ENCODE measurements at regions not wholly inside any gene's neighbourhood (a gene's known extent, or its start where the extent isn't known, plus 50 kb on each side); places are given as distances from the start of the nearest gene placed in this dataset.

GRCh38 chr18:78499586-78499985, 480.0 kb upstream of the SALL3 start:
- Histone ChIP-seq H3K9me3 (no peaks in the 10 kb centered on the region), H3K27ac (no peak overlapping the region), H3K36me3 (no peaks in the 10 kb centered on the region), H3K4me3 (no peak overlapping the region), H3K27me3 (no peaks in the 10 kb centered on the region), H3K4me1 (no peaks in the 10 kb centered on the region)
- intact Hi-C loops (cut with DNase I; ENCODE audit: low total_unique reads) = no loop called here
- in situ Hi-C loops (cut with MboI; ENCODE audit: low pct_ligation_motif_present in 1 of 4, low pct_unique_long_range_greater_than_20kb in 1 of 4, low sequenced_read_pairs in 3 of 4) = no loop called here
- WGBS, 2 donors (ENCODE audit: low coverage in 1 of 2) = 85 to 89% methylated on average over 2 to 15 of the region's 15 CpGs
- no peak for TF ChIP-seq EP300 (IDR thresholded peaks at IDR 0.05; ENCODE audit: low read depth)
- no peak for TF ChIP-seq CTCF (IDR thresholded peaks at IDR 0.05)
- TF ChIP-seq POLR2AphosphoS5 (IDR thresholded peaks at IDR 0.05) = no peak
- TF ChIP-seq POLR2A (IDR thresholded peaks at IDR 0.05) = no peak
- DNase-seq = no peak

GRCh38 chr18:78501251-78501650, 478.4 kb upstream of the SALL3 start:
- H3K4me1 ChIP-seq = no peaks in the 10 kb centered on the region
- WGBS, 2 donors (ENCODE audit: low coverage in 1 of 2) = 86% methylated on average over 7 of the region's 7 CpGs; no CpG with 5 or more reads in 1 of the 2 donors
- no peak overlapping the region for H3K4me3 ChIP-seq
- H3K27ac ChIP-seq = no peak overlapping the region
- no peaks in the 10 kb centered on the region for H3K9me3 ChIP-seq
- TF ChIP-seq CTCF (IDR thresholded peaks at IDR 0.05) (no peak), POLR2A (IDR thresholded peaks at IDR 0.05) (no peak), EP300 (IDR thresholded peaks at IDR 0.05; ENCODE audit: low read depth) (no peak), POLR2AphosphoS5 (IDR thresholded peaks at IDR 0.05) (no peak)
- in situ Hi-C loops (cut with MboI; ENCODE audit: low pct_ligation_motif_present in 1 of 4, low pct_unique_long_range_greater_than_20kb in 1 of 4, low sequenced_read_pairs in 3 of 4) = no loop called here
- no peaks in the 10 kb centered on the region for H3K36me3 ChIP-seq
- no peak for DNase-seq
- no peaks in the 10 kb centered on the region for H3K27me3 ChIP-seq
- intact Hi-C loops (cut with DNase I; ENCODE audit: low total_unique reads) = no loop called here

GRCh38 chr18:78503129-78503528, 476.5 kb upstream of the SALL3 start:
- no peaks in the 10 kb centered on the region for H3K36me3 ChIP-seq
- H3K9me3 ChIP-seq = no peaks in the 10 kb centered on the region
- H3K27ac ChIP-seq = no peak overlapping the region
- DNase-seq = no peak
- in situ Hi-C loops (cut with MboI; ENCODE audit: low pct_ligation_motif_present in 1 of 4, low pct_unique_long_range_greater_than_20kb in 1 of 4, low sequenced_read_pairs in 3 of 4) = no loop called here
- TF ChIP-seq POLR2AphosphoS5 (IDR thresholded peaks at IDR 0.05) (no peak), EP300 (IDR thresholded peaks at IDR 0.05; ENCODE audit: low read depth) (no peak), CTCF (IDR thresholded peaks at IDR 0.05) (no peak), POLR2A (IDR thresholded peaks at IDR 0.05) (no peak)
- intact Hi-C loops (cut with DNase I; ENCODE audit: low total_unique reads) = no loop called here
- no peak overlapping the region for H3K4me3 ChIP-seq
- no peaks in the 10 kb centered on the region for H3K4me1 ChIP-seq
- 98% methylated on average over 15 of the region's 15 CpGs; no CpG with 5 or more reads in 1 of the 2 donors for WGBS, 2 donors (ENCODE audit: low coverage in 1 of 2)
- H3K27me3 ChIP-seq = no peaks in the 10 kb centered on the region

- WGBS, 2 donors (ENCODE audit: low coverage in 1 of 2) = 70 to 81% methylated on average over 2 to 30 of the region's 30 CpGs
- intact Hi-C loops (cut with DNase I; ENCODE audit: low total_unique reads) (no loop called here), in situ Hi-C loops (cut with MboI; ENCODE audit: low pct_ligation_motif_present in 1 of 4, low pct_unique_long_range_greater_than_20kb in 1 of 4, low sequenced_read_pairs in 3 of 4) (no loop called here)
- DNase-seq = no peak
- Histone ChIP-seq H3K4me3 (no peak overlapping the region), H3K27ac (no peak overlapping the region), H3K4me1 (no peaks in the 10 kb centered on the region), H3K36me3 (no peaks in the 10 kb centered on the region), H3K9me3 (no peaks in the 10 kb centered on the region), H3K27me3 (no peaks in the 10 kb centered on the region)
- no peak for TF ChIP-seq POLR2AphosphoS5 (IDR thresholded peaks at IDR 0.05)
- no peak for TF ChIP-seq POLR2A (IDR thresholded peaks at IDR 0.05)
- TF ChIP-seq CTCF (IDR thresholded peaks at IDR 0.05) = no peak
- no peak for TF ChIP-seq EP300 (IDR thresholded peaks at IDR 0.05; ENCODE audit: low read depth)
Measured at GRCh38 chr18:78505851-78506461, 473.7 kb upstream of the SALL3 start.
